WTC11 (cell line): ENCODE measurements at regions not wholly inside any gene's neighbourhood (a gene's known extent, or its start where the extent isn't known, plus 50 kb on each side); places are given as distances from the start of the nearest gene placed in this dataset.

Experiments used
- ATAC-seq: fragments of 200-7000 bp; cut with Tn5 transposase; 2 replicates; pipeline ENCODE4 v1.10.0; 2021; ENCODE audit warnings: mild to moderate bottlenecking, moderate library complexity
- CTCF ChIA-PET: fragments of 300-600 bp; sonication (Branson Sonifier 250); formaldehyde crosslinking; loops from one replicate; lab custom pipeline; 2021; ENCODE audit warnings: antibody characterized with exemption; lab: Charles Lee
- POLR2A ChIA-PET: fragments of 350-600 bp; sonication (Branson Sonifier 250); formaldehyde crosslinking; loops from one replicate; lab custom pipeline; 2021; ENCODE audit warnings: antibody characterized with exemption; lab: Charles Lee
- DNase-seq: peaks from one replicate; pipeline ENCODE4 v3.0.0; 2021; ENCODE audit warnings: low spot score
- H3K27ac Mint-ChIP-seq: 2 replicates; pipeline ENCODE4 v1.8.0; 2021; ENCODE audit warnings: mixed read lengths
- H3K27me3 Mint-ChIP-seq: 2 replicates; pipeline ENCODE4 v1.8.0; 2021; ENCODE audit warnings: low read depth, mild to moderate bottlenecking, moderate library complexity, mixed read lengths
- H3K36me3 Mint-ChIP-seq: 2 replicates; pipeline ENCODE4 v1.8.0; 2021; ENCODE audit warnings: mixed read lengths
- H3K4me1 Mint-ChIP-seq: 2 replicates; pipeline ENCODE4 v1.8.0; 2022; ENCODE audit warnings: mixed read lengths
- H3K4me3 Mint-ChIP-seq: 2 replicates; pipeline ENCODE4 v1.8.0; 2021; ENCODE audit warnings: mild to moderate bottlenecking, moderate library complexity, mixed read lengths
- H3K9me3 Mint-ChIP-seq: 2 replicates; pipeline ENCODE4 v1.8.0; 2021; ENCODE audit warnings: mixed read lengths
- CREM ChIP-seq: sonication (generic); formaldehyde crosslinking; IDR thresholded peaks from 2 replicates; pipeline ENCODE4 v1.8.1; 2022; ENCODE audit warnings: mild to moderate bottlenecking, missing genetic modification reagents, moderate library complexity
- ELF4 ChIP-seq: sonication (generic); formaldehyde crosslinking; IDR thresholded peaks from 2 replicates; pipeline ENCODE4 v1.8.1; 2022; ENCODE audit warnings: low read depth, mild to moderate bottlenecking, moderate library complexity, missing genetic modification reagents
- NFATC4 ChIP-seq: fragments of 250-450 bp; sonication (Bioruptor Pico); IDR thresholded peaks from 2 replicates; pipeline ENCODE4 v1.9.0; 2021; ENCODE audit warnings: mild to moderate bottlenecking
- RORB ChIP-seq: fragments of 250-450 bp; sonication (Bioruptor Pico); IDR thresholded peaks from 2 replicates; pipeline ENCODE4 v1.9.0; 2021; ENCODE audit warnings: mild to moderate bottlenecking
- SOX15 ChIP-seq: fragments of 250-450 bp; sonication (Bioruptor Pico); IDR thresholded peaks from 2 replicates; pipeline ENCODE4 v1.9.0; 2021; ENCODE audit warnings: mild to moderate bottlenecking
- TEAD4 ChIP-seq: sonication (generic); formaldehyde crosslinking; IDR thresholded peaks from 2 replicates; pipeline ENCODE4 v1.8.0; 2022; ENCODE audit warnings: mild to moderate bottlenecking, missing genetic modification reagents
- TP53 ChIP-seq: sonication (generic); formaldehyde crosslinking; IDR thresholded peaks from 2 replicates; pipeline ENCODE4 v1.8.1; 2023; ENCODE audit warnings: mild to moderate bottlenecking, missing genetic modification reagents
- ZNF121 ChIP-seq: sonication (generic); formaldehyde crosslinking; IDR thresholded peaks from 2 replicates; pipeline ENCODE4 v1.8.0; 2023; ENCODE audit warnings: missing genetic modification reagents
- ZNF232 ChIP-seq: sonication (generic); formaldehyde crosslinking; IDR thresholded peaks from 2 replicates; pipeline ENCODE4 v1.8.0; 2022; ENCODE audit warnings: mild to moderate bottlenecking, missing genetic modification reagents
- ZNF263 ChIP-seq: sonication (generic); formaldehyde crosslinking; IDR thresholded peaks from 2 replicates; pipeline ENCODE4 v1.8.1; 2022; ENCODE audit warnings: low read depth, mild to moderate bottlenecking, moderate library complexity, missing genetic modification reagents
- ZNF317 ChIP-seq: sonication (generic); formaldehyde crosslinking; IDR thresholded peaks from 2 replicates; pipeline ENCODE4 v1.8.1; 2023; ENCODE audit warnings: low read depth, mild to moderate bottlenecking, moderate library complexity, missing genetic modification reagents, borderline replicate concordance
- ZNF423 ChIP-seq: fragments of 250-450 bp; sonication (Bioruptor Pico); IDR thresholded peaks from 2 replicates; pipeline ENCODE4 v2.1.2; 2022; ENCODE audit warnings: mild to moderate bottlenecking, moderate library complexity
- TF ChIP-seq, protein P1 (sequence below): sonication (generic); formaldehyde crosslinking; IDR thresholded peaks from 2 replicates; pipeline ENCODE4 v1.8.1; 2022; ENCODE audit warnings: mild to moderate bottlenecking, missing genetic modification reagents, moderate library complexity, borderline replicate concordance
- TF ChIP-seq, protein P2 (sequence below): sonication (generic); formaldehyde crosslinking; IDR thresholded peaks from 2 replicates; pipeline ENCODE4 v1.8.0; 2022; ENCODE audit warnings: mild to moderate bottlenecking, missing genetic modification reagents
- TF ChIP-seq, protein P3 (sequence below): sonication (generic); formaldehyde crosslinking; IDR thresholded peaks from 2 replicates; pipeline ENCODE4 v1.8.1; 2023; ENCODE audit warnings: mild to moderate bottlenecking, missing genetic modification reagents, moderate library complexity
- TF ChIP-seq, protein P4 (sequence below): fragments of 250-450 bp; sonication (Bioruptor Pico); IDR thresholded peaks from 2 replicates; pipeline ENCODE4 v1.9.0; 2021; ENCODE audit warnings: moderate library complexity, mild to moderate bottlenecking, inconsistent platforms, borderline replicate concordance
- TF ChIP-seq, protein P5 (sequence below): sonication (generic); formaldehyde crosslinking; IDR thresholded peaks from 2 replicates; pipeline ENCODE4 v1.8.0; 2022; ENCODE audit warnings: missing genetic modification reagents
- TF ChIP-seq, protein P6 (sequence below): sonication (generic); formaldehyde crosslinking; IDR thresholded peaks from 2 replicates; pipeline ENCODE4 v1.8.0; 2022; ENCODE audit warnings: mild to moderate bottlenecking, missing genetic modification reagents

DNA sequence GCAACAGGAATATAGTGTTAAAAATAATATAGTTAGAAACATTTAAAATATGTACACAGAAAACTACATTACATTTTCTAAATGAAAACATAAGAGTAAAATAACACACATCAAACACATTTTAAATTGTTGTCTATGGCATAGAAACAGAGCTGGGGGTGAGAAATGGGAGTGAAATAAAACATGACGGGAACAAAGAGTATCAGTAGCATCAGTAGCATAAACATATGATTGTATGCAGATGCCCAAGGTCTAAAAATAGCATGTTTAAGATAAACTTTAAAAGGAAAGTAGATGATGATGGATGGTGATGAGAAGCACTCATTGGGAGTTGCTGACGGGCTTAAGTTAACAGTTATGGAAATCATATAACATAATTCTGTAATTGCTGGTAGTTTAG, 1221.7 kb upstream of the SPRY2 start:
- no peaks in the 10 kb centered on the region for H3K27me3 Mint-ChIP-seq
- peaks cover 2% of the 10 kb centered on the region for H3K36me3 Mint-ChIP-seq
- H3K4me1 Mint-ChIP-seq: no peaks in the 10 kb centered on the region
- H3K9me3 Mint-ChIP-seq: peaks cover 10% of the 10 kb centered on the region
- ChIA-PET POLR2A (no interaction called here), CTCF (no interaction called here)
- H3K27ac Mint-ChIP-seq: no peak overlapping the region
- ATAC-seq (no peak), DNase-seq (no peak)
- no peak overlapping the region for H3K4me3 Mint-ChIP-seq
- TF ChIP-seq TEAD4 (no peak), ELF4 (CRISPR knock-in tag) (no peak), ZNF423 (no peak), NFATC4 (no peak), ZNF263 (CRISPR knock-in tag) (no peak), SOX15 (no peak), ZNF121 (CRISPR knock-in tag) (no peak), RORB (CRISPR knock-in tag) (no peak), ZNF317 (CRISPR knock-in tag) (no peak), TP53 (CRISPR knock-in tag) (no peak), CREM (CRISPR knock-in tag) (no peak), ZNF232 (no peak)
- TF ChIP-seq, protein P1, sequence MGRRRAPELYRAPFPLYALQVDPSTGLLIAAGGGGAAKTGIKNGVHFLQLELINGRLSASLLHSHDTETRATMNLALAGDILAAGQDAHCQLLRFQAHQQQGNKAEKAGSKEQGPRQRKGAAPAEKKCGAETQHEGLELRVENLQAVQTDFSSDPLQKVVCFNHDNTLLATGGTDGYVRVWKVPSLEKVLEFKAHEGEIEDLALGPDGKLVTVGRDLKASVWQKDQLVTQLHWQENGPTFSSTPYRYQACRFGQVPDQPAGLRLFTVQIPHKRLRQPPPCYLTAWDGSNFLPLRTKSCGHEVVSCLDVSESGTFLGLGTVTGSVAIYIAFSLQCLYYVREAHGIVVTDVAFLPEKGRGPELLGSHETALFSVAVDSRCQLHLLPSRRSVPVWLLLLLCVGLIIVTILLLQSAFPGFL: no peak
- TF ChIP-seq, protein P2, sequence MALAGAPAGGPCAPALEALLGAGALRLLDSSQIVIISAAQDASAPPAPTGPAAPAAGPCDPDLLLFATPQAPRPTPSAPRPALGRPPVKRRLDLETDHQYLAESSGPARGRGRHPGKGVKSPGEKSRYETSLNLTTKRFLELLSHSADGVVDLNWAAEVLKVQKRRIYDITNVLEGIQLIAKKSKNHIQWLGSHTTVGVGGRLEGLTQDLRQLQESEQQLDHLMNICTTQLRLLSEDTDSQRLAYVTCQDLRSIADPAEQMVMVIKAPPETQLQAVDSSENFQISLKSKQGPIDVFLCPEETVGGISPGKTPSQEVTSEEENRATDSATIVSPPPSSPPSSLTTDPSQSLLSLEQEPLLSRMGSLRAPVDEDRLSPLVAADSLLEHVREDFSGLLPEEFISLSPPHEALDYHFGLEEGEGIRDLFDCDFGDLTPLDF: no peak
- TF ChIP-seq, protein P3, sequence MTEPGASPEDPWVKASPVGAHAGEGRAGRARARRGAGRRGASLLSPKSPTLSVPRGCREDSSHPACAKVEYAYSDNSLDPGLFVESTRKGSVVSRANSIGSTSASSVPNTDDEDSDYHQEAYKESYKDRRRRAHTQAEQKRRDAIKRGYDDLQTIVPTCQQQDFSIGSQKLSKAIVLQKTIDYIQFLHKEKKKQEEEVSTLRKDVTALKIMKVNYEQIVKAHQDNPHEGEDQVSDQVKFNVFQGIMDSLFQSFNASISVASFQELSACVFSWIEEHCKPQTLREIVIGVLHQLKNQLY (CRISPR knock-in tag): no peak
- TF ChIP-seq, protein P4, sequence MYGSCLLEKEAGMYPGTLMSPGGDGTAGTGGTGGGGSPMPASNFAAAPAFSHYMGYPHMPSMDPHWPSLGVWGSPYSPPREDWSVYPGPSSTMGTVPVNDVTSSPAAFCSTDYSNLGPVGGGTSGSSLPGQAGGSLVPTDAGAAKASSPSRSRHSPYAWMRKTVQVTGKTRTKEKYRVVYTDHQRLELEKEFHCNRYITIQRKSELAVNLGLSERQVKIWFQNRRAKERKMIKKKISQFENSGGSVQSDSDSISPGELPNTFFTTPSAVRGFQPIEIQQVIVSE: no peak
- TF ChIP-seq, protein P5, sequence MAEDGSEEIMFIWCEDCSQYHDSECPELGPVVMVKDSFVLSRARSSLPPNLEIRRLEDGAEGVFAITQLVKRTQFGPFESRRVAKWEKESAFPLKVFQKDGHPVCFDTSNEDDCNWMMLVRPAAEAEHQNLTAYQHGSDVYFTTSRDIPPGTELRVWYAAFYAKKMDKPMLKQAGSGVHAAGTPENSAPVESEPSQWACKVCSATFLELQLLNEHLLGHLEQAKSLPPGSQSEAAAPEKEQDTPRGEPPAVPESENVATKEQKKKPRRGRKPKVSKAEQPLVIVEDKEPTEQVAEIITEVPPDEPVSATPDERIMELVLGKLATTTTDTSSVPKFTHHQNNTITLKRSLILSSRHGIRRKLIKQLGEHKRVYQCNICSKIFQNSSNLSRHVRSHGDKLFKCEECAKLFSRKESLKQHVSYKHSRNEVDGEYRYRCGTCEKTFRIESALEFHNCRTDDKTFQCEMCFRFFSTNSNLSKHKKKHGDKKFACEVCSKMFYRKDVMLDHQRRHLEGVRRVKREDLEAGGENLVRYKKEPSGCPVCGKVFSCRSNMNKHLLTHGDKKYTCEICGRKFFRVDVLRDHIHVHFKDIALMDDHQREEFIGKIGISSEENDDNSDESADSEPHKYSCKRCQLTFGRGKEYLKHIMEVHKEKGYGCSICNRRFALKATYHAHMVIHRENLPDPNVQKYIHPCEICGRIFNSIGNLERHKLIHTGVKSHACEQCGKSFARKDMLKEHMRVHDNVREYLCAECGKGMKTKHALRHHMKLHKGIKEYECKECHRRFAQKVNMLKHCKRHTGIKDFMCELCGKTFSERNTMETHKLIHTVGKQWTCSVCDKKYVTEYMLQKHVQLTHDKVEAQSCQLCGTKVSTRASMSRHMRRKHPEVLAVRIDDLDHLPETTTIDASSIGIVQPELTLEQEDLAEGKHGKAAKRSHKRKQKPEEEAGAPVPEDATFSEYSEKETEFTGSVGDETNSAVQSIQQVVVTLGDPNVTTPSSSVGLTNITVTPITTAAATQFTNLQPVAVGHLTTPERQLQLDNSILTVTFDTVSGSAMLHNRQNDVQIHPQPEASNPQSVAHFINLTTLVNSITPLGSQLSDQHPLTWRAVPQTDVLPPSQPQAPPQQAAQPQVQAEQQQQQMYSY (CRISPR knock-in tag): no peak
- TF ChIP-seq, protein P6, sequence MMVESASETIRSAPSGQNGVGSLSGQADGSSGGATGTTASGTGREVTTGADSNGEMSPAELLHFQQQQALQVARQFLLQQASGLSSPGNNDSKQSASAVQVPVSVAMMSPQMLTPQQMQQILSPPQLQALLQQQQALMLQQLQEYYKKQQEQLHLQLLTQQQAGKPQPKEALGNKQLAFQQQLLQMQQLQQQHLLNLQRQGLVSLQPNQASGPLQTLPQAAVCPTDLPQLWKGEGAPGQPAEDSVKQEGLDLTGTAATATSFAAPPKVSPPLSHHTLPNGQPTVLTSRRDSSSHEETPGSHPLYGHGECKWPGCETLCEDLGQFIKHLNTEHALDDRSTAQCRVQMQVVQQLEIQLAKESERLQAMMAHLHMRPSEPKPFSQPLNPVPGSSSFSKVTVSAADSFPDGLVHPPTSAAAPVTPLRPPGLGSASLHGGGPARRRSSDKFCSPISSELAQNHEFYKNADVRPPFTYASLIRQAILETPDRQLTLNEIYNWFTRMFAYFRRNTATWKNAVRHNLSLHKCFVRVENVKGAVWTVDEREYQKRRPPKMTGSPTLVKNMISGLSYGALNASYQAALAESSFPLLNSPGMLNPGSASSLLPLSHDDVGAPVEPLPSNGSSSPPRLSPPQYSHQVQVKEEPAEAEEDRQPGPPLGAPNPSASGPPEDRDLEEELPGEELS (CRISPR knock-in tag): no peak

DNA sequence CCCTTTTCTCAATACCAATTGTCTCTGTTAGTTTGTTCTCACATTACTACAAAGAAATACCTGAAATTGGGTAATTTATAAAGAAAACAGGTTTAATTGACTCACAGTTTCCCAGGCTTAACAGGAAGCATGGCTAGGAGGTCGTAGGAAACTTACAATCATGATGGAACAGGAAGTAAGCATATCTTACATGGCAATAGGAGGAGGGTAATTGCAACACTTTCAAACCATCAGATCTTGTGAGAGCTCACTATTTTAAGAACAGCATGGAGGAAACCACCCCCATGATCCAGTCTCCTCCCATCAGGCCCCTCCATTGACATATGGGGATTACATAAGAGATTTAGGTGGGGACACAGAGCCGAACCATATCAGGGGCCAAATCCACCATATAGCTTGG, 1210.1 kb upstream of the SPRY2 start:
- DNase-seq (no peak), ATAC-seq (no peak)
- no peak for TF ChIP-seq CREM (CRISPR knock-in tag)
- TF ChIP-seq, all 79 proteins: peak for 0
- no peak overlapping the region for H3K4me3 Mint-ChIP-seq
- H3K9me3 Mint-ChIP-seq: peaks cover 41% of the 10 kb centered on the region
- H3K27ac Mint-ChIP-seq: no peak overlapping the region
- H3K4me1 Mint-ChIP-seq: no peaks in the 10 kb centered on the region
- no peaks in the 10 kb centered on the region for H3K27me3 Mint-ChIP-seq
- CTCF ChIA-PET: no interaction called here
- POLR2A ChIA-PET: no interaction called here
- peaks cover 31% of the 10 kb centered on the region for H3K36me3 Mint-ChIP-seq
